Psoas muscle (tissue), 7 donors: ENCODE measurements at regions not wholly inside any gene's neighbourhood (a gene's known extent, or its start where the extent isn't known, plus 50 kb on each side); places are given as distances from the start of the nearest gene placed in this dataset.

Experiments
- ATAC-seq, 4 donors: fragments of 200-7000 bp; cut with Tn5 transposase; one replicate each; pipeline ENCODE4 v1.9.1; 2020; ENCODE audit warnings: moderate library complexity in 3 of 4, mild to moderate bottlenecking in 2 of 4
- DNase-seq, 2 donors: peaks; one replicate each; pipeline ENCODE4 v3.0.0-alpha.2; 2020
- H3K27ac ChIP-seq: fragments of 200-600 bp; one replicate; pipeline ENCODE4 v1.8.0; 2022
- H3K27me3 ChIP-seq, 3 donors: fragments of 200-600 bp in 1 of 3; one replicate each; pipeline versions ENCODE4 v1.6.1 to v1.8.0; 2013 to 2022; ENCODE audit warnings: low read length in 2 of 3, mild to moderate bottlenecking in 2 of 3, moderate library complexity in 1 of 3; ENCODE audit not compliant: insufficient read depth in 3 of 3
- H3K36me3 ChIP-seq, 2 donors: fragments of 200-600 bp in 1 of 2; one replicate each; pipeline versions ENCODE4 v1.6.1 to v1.8.0; 2013 to 2022; ENCODE audit warnings: low read depth in 1 of 2, mild to moderate bottlenecking in 1 of 2, moderate library complexity in 1 of 2; ENCODE audit not compliant: insufficient read depth in 1 of 2
- H3K4me1 ChIP-seq: fragments of 200-600 bp; one replicate; pipeline ENCODE4 v1.8.0; 2022
- H3K4me3 ChIP-seq: fragments of 200-600 bp; one replicate; pipeline ENCODE4 v1.8.0; 2022; ENCODE audit warnings: mild to moderate bottlenecking
- H3K9me3 ChIP-seq: fragments of 200-600 bp; one replicate; pipeline ENCODE4 v1.8.0; 2022
- CTCF ChIP-seq: fragments of 200-600 bp; IDR thresholded peaks from one replicate; pipeline ENCODE4 v1.8.0; 2022; ENCODE audit warnings: antibody characterized with exemption
- WGBS, 3 donors: extraction: QIAGEN DNeasy Blood & Tissue Kit; methylation state at CpG; one replicate each; pipeline versions ENCODE4 v1.1.6 to v1.1.7; 2013; 5-methylcytosine and 5-hydroxymethylcytosine counted together
- intact Hi-C, 2 donors: fragments of 100-400 bp; cut with DNase I; formaldehyde crosslinking; loops; one replicate each; pipeline versions ENCODE4 v1.11.0 to v1.14.2; 2022
- donor health status: healthy with polysubstance abuse.
- donor health status: DM: no; HTN: no; CAD: no; lungs with moderate emphysema.
- donor health status: Bipolar disorder and iron deficiency.
- donor health status: healthy.
- donor health status: DM: yes; HTN: yes; CAD: no.
- donor health status: DM: no; HTN: no; CAD: no.
- donor health status: DM: yes; HTN: yes; CAD: no.

- Histone ChIP-seq H3K9me3 (no peaks in the 10 kb centered on the region), H3K27ac (no peak overlapping the region), H3K4me3 (no peak overlapping the region), H3K36me3 (no peaks in the 10 kb centered on the region), H3K27me3 (peaks cover 0 to under 1% (median 0%) of the 10 kb centered on the region in 3 donors), H3K4me1 (no peaks in the 10 kb centered on the region)
- intact Hi-C loops, result no loop called here
- TF ChIP-seq CTCF, result no peak
- no peak for DNase-seq
- ATAC-seq, result no peak
- 89 to 91% (median 90%) methylated on average over 3 of the region's 3 CpGs for WGBS, 3 donors
Measured at GRCh38 chr13:109989686-109990085, 203.3 kb upstream of the IRS2 start.

GRCh38 chr13:109989155-109989554, 202.8 kb upstream of the IRS2 start:
- Histone ChIP-seq H3K36me3 (no peaks in the 10 kb centered on the region), H3K4me3 (no peak overlapping the region), H3K4me1 (no peaks in the 10 kb centered on the region), H3K27me3 (no peaks in the 10 kb centered on the region), H3K27ac (no peak overlapping the region), H3K9me3 (no peaks in the 10 kb centered on the region)
- TF ChIP-seq CTCF, result no peak
- intact Hi-C loops, result no loop called here
- ATAC-seq, result no peak
- WGBS, 3 donors, result 59 to 70% (median 67%) methylated on average over 4 of the region's 4 CpGs
- DNase-seq, result no peak

GRCh38 chr13:109986851-109987250, 200.5 kb upstream of the IRS2 start:
- Histone ChIP-seq H3K27me3 (no peaks in the 10 kb centered on the region), H3K4me1 (no peaks in the 10 kb centered on the region), H3K4me3 (no peak overlapping the region), H3K27ac (no peak overlapping the region), H3K36me3 (no peaks in the 10 kb centered on the region), H3K9me3 (no peaks in the 10 kb centered on the region)
- ATAC-seq (no peak), DNase-seq (no peak)
- WGBS, 3 donors, result 85 to 97% (median 94%) methylated on average over 1 of the region's 1 CpG
- no peak for TF ChIP-seq CTCF
- intact Hi-C loops, result no loop called here

GRCh38 chr13:109985871-109986450, 199.6 kb upstream of the IRS2 start:
- Histone ChIP-seq H3K27ac (no peak overlapping the region), H3K36me3 (no peaks in the 10 kb centered on the region), H3K9me3 (no peaks in the 10 kb centered on the region), H3K4me1 (no peaks in the 10 kb centered on the region), H3K4me3 (no peak overlapping the region), H3K27me3 (no peaks in the 10 kb centered on the region)
- no peak for TF ChIP-seq CTCF
- intact Hi-C loops, result no loop called here
- ATAC-seq (no peak), DNase-seq (no peak)
- WGBS, 3 donors, result 66 to 76% (median 74%) methylated on average over 6 of the region's 6 CpGs

- no peak for TF ChIP-seq CTCF
Measured at GRCh38 chr13:109983447-109983846, 197.1 kb upstream of the IRS2 start.

More at GRCh38 chr13:109983447-109983846, 197.1 kb upstream of the IRS2 start:
- H3K36me3 ChIP-seq, result no peaks in the 10 kb centered on the region
- intact Hi-C loops, result no loop called here
- H3K4me3 ChIP-seq, result no peak overlapping the region
- no peak overlapping the region for H3K27ac ChIP-seq
- no peak for ATAC-seq
- no peaks in the 10 kb centered on the region for H3K9me3 ChIP-seq
- H3K4me1 ChIP-seq, result no peaks in the 10 kb centered on the region
- no peaks in the 10 kb centered on the region for H3K27me3 ChIP-seq
- no peak for DNase-seq
- WGBS, 3 donors, result 55 to 70% (median 61%) methylated on average over 7 of the region's 7 CpGs
